ENCODE measurements at regions not wholly inside any gene's neighbourhood (a gene's known extent, or its start where the extent isn't known, plus 50 kb on each side); places are given as distances from the start of the nearest gene placed in this dataset.

- Histone ChIP-seq H3K27me3 (no peaks in the 10 kb centered on the region), H3K4me3 (no peak overlapping the region), H3K9me3 (no peaks in the 10 kb centered on the region), H3K27ac (no peak overlapping the region), H3K4me1 (no peaks in the 10 kb centered on the region), H3K36me3 (no peaks in the 10 kb centered on the region)
- no peak for ATAC-seq
- TF ChIP-seq CTCF (IDR thresholded peaks at IDR 0.05): no peak
- peak; percentile 40 for DNase-seq
- intact Hi-C loops (cut with DNase I): no loop called here
Observed at GRCh38 chr12:111045941-111046340, 125.6 kb upstream of the MYL2 start.

- Histone ChIP-seq H3K9me3 (no peaks in the 10 kb centered on the region), H3K4me3 (no peak overlapping the region), H3K27ac (no peak overlapping the region), H3K36me3 (no peaks in the 10 kb centered on the region), H3K27me3 (peaks cover 38% of the 10 kb centered on the region), H3K4me1 (no peaks in the 10 kb centered on the region)
- TF ChIP-seq CTCF (IDR thresholded peaks at IDR 0.05): no peak
- DNase-seq: no peak
- ATAC-seq: no peak
- intact Hi-C loops (cut with DNase I): no loop called here
Observed at GRCh38 chr12:111041091-111041490, 120.7 kb upstream of the MYL2 start.

DNA sequence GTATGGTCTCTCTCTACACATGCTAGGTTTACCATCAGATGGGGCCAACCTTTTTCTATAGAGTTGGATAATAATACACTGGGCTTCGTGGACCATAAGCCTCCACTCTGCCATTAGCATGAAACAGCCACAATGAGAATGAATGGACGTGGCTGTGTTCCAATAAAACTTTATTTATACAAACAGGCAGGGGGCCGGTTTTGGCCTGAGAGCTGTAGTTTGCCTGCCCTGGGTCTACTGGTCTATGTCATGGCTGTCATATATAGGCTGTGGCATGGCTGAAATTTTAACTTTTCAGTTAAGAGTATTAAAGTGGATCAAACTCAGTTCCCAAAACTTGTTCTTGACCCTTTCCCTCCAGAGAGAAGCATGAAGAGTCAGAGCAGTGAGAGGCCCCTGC lies 120.3 kb upstream of the MYL2 start:
- no peak overlapping the region for H3K4me3 ChIP-seq
- peaks cover 42% of the 10 kb centered on the region for H3K27me3 ChIP-seq
- ATAC-seq: no peak
- H3K4me1 ChIP-seq: no peaks in the 10 kb centered on the region
- no peak overlapping the region for H3K27ac ChIP-seq
- no peaks in the 10 kb centered on the region for H3K36me3 ChIP-seq
- intact Hi-C loops (cut with DNase I): no loop called here
- TF ChIP-seq CTCF (IDR thresholded peaks at IDR 0.05): no peak
- H3K9me3 ChIP-seq: no peaks in the 10 kb centered on the region
- DNase-seq: peak; percentile 7

- ATAC-seq (no peak), DNase-seq (no peak)
- intact Hi-C loops (cut with DNase I): no loop called here
- Histone ChIP-seq H3K36me3 (no peaks in the 10 kb centered on the region), H3K9me3 (no peaks in the 10 kb centered on the region), H3K4me1 (no peaks in the 10 kb centered on the region), H3K27me3 (peaks cover 51% of the 10 kb centered on the region), H3K27ac (no peak overlapping the region), H3K4me3 (no peak overlapping the region)
- TF ChIP-seq CTCF (IDR thresholded peaks at IDR 0.05): no peak
Observed at GRCh38 chr12:111038941-111039340, 118.6 kb upstream of the MYL2 start.

- Histone ChIP-seq H3K4me3 (no peak overlapping the region), H3K9me3 (no peaks in the 10 kb centered on the region), H3K36me3 (no peaks in the 10 kb centered on the region), H3K27ac (no peak overlapping the region), H3K4me1 (peaks cover 5% of the 10 kb centered on the region), H3K27me3 (peaks cover 57% of the 10 kb centered on the region)
- no peak for ATAC-seq
- intact Hi-C loops (cut with DNase I): no loop called here
- no peak for TF ChIP-seq CTCF (IDR thresholded peaks at IDR 0.05)
- no peak for DNase-seq
Observed at GRCh38 chr12:111038077-111038476, 117.7 kb upstream of the MYL2 start.

GRCh38 chr12:111037047-111037446 lies 116.7 kb upstream of the MYL2 start:
- intact Hi-C loops (cut with DNase I): no loop called here
- H3K27ac ChIP-seq: no peak overlapping the region
- TF ChIP-seq CTCF (IDR thresholded peaks at IDR 0.05): no peak
- no peak overlapping the region for H3K4me3 ChIP-seq
- H3K27me3 ChIP-seq: peaks cover 67% of the 10 kb centered on the region
- ATAC-seq (no peak), DNase-seq (no peak)
- peaks cover 5% of the 10 kb centered on the region for H3K4me1 ChIP-seq
- H3K36me3 ChIP-seq: no peaks in the 10 kb centered on the region
- H3K9me3 ChIP-seq: no peaks in the 10 kb centered on the region

All from upper lobe of right lung (tissue), 1 donor.